CD4-positive, alpha-beta T cell treated with Interleukin-4 for 1 hour (primary cell): ENCODE measurements at regions not wholly inside any gene's neighbourhood (a gene's known extent, or its start where the extent isn't known, plus 50 kb on each side); places are given as distances from the start of the nearest gene placed in this dataset.
"Not testable (repeated sequence)": the region's sequence is repeated elsewhere in the genome, so short reads cannot be mapped to it uniquely, and the experiment has no call there.

Experiments
- DNase-seq, 2 donors: peaks; one replicate each; pipeline ENCODE4 v3.0.0-alpha.2; 2020 to 2022

- no peak for DNase-seq
Observed at GRCh38 chr15:60138397-60138968, 134.4 kb downstream of the FOXB1 start.

- no peak for DNase-seq
Observed at GRCh38 chr15:60152386-60152785, 148.3 kb downstream of the FOXB1 start.

GRCh38 chr15:60154764-60155325, 150.7 kb downstream of the FOXB1 start:
- no peak for DNase-seq

GRCh38 chr15:60155661-60156060, 151.6 kb downstream of the FOXB1 start:
- DNase-seq, result no peak

GRCh38 chr15:60160909-60161308, 156.8 kb downstream of the FOXB1 start:
- no peak for DNase-seq

GRCh38 chr15:60161704-60162103, 157.6 kb downstream of the FOXB1 start:
- DNase-seq, result no peak

- no peak for DNase-seq
Observed at GRCh38 chr15:60162251-60162967, 158.3 kb downstream of the FOXB1 start.

- no peak for DNase-seq
Observed at GRCh38 chr15:60162968-60163355, 158.9 kb downstream of the FOXB1 start.

GRCh38 chr15:60165111-60165510, 161.0 kb downstream of the FOXB1 start:
- DNase-seq, result no peak

GRCh38 chr15:60172143-60172542, 168.0 kb downstream of the FOXB1 start:
- DNase-seq, result no peak

GRCh38 chr15:60179786-60180391, 175.8 kb downstream of the FOXB1 start:
- DNase-seq, result peak; percentile 13 to 58

- DNase-seq, result not testable (repeated sequence)
Observed at GRCh38 chr15:60181957-60182356, 177.8 kb downstream of the FOXB1 start.

GRCh38 chr15:60183366-60183765, 179.3 kb downstream of the FOXB1 start:
- no peak for DNase-seq

GRCh38 chr15:60184579-60184978, 180.5 kb downstream of the FOXB1 start:
- DNase-seq, result no peak

- no peak for DNase-seq
Observed at GRCh38 chr15:60191016-60191415, 186.9 kb downstream of the FOXB1 start.

- DNase-seq, result no peak
Observed at GRCh38 chr15:60191821-60192220, 187.7 kb downstream of the FOXB1 start.

GRCh38 chr15:60195611-60196010, 191.5 kb downstream of the FOXB1 start:
- DNase-seq, result no peak

- no peak for DNase-seq
Observed at GRCh38 chr15:60204131-60204885, 193.5 kb downstream of the ANXA2 start.

GRCh38 chr15:60208709-60209108, 189.1 kb downstream of the ANXA2 start:
- DNase-seq, result no peak

- no peak for DNase-seq
Observed at GRCh38 chr15:60212536-60212935, 185.2 kb downstream of the ANXA2 start.

GRCh38 chr15:60213377-60214000, 184.3 kb downstream of the ANXA2 start:
- no peak for DNase-seq

- no peak for DNase-seq
Observed at GRCh38 chr15:60214201-60214600, 183.6 kb downstream of the ANXA2 start.
